Smooth muscle cell (in vitro differentiated cells): ENCODE measurements at regions not wholly inside any gene's neighbourhood (a gene's known extent, or its start where the extent isn't known, plus 50 kb on each side); places are given as distances from the start of the nearest gene placed in this dataset.

Experiments used
- DNase-seq: peaks from one replicate; lab custom pipeline; 2025; ENCODE audit not compliant: unreplicated experiment; lab: John Stamatoyannopoulos, UW
- H2AFZ ChIP-seq: fragments of 200-600 bp; sonication (generic); 2 replicates; pipeline ENCODE4 v1.6.0; 2016; ENCODE audit warnings: antibody characterized with exemption, low read depth, mild to moderate bottlenecking
- H3F3A ChIP-seq: fragments of 200-600 bp; sonication (generic); 2 replicates; pipeline ENCODE4 v1.6.0; 2017; ENCODE audit warnings: antibody characterized with exemption, low read depth
- H3K27ac ChIP-seq: fragments of 200-600 bp; sonication (generic); 2 replicates; pipeline ENCODE4 v1.5.1; 2016; ENCODE audit warnings: low read depth, mild to moderate bottlenecking
- H3K27me3 ChIP-seq: fragments of 200-600 bp; sonication (generic); 2 replicates; pipeline ENCODE4 v1.6.1; 2016; ENCODE audit warnings: low read depth, mild to moderate bottlenecking
- H3K36me3 ChIP-seq: fragments of 200-600 bp; sonication (generic); 2 replicates; pipeline ENCODE4 v1.5.1; 2016; ENCODE audit warnings: low read depth
- H3K4me1 ChIP-seq: fragments of 200-600 bp; sonication (generic); 2 replicates; pipeline ENCODE4 v1.5.1; 2016; ENCODE audit warnings: low read depth
- H3K4me2 ChIP-seq: fragments of 200-600 bp; sonication (generic); 2 replicates; pipeline ENCODE4 v1.6.0; 2016; ENCODE audit warnings: mild to moderate bottlenecking
- H3K4me3 ChIP-seq: fragments of 200-600 bp; sonication (generic); 2 replicates; pipeline ENCODE4 v1.5.1; 2016; ENCODE audit warnings: mild to moderate bottlenecking
- H3K79me2 ChIP-seq: fragments of 200-600 bp; sonication (generic); 2 replicates; pipeline ENCODE4 v1.6.0; 2016; ENCODE audit warnings: low read depth, mild to moderate bottlenecking
- H3K9ac ChIP-seq: fragments of 200-600 bp; sonication (generic); 2 replicates; pipeline ENCODE4 v1.6.0; 2016; ENCODE audit warnings: low read depth
- H3K9me3 ChIP-seq: fragments of 200-600 bp; sonication (generic); replicated peaks from 2 replicates; pipeline ENCODE4 v1.5.1; 2016; ENCODE audit warnings: low read depth
- H4K20me1 ChIP-seq: fragments of 200-600 bp; sonication (generic); 2 replicates; pipeline ENCODE4 v1.6.0; 2016; ENCODE audit warnings: low read depth
- WGBS: methylation state at CpG from one replicate; pipeline ENCODE4 v1.1.7; 2016; ENCODE audit warnings: low lambda C conversion rate; 5-methylcytosine and 5-hydroxymethylcytosine counted together
- TF ChIP-seq, protein P1 (sequence below): fragments of 200-600 bp; sonication (generic); IDR thresholded peaks from 2 replicates; pipeline ENCODE4 v1.5.1; 2017; ENCODE audit warnings: borderline replicate concordance, mild to moderate bottlenecking, antibody characterized with exemption; ENCODE audit not compliant: insufficient read depth, poor library complexity, severe bottlenecking

DNA sequence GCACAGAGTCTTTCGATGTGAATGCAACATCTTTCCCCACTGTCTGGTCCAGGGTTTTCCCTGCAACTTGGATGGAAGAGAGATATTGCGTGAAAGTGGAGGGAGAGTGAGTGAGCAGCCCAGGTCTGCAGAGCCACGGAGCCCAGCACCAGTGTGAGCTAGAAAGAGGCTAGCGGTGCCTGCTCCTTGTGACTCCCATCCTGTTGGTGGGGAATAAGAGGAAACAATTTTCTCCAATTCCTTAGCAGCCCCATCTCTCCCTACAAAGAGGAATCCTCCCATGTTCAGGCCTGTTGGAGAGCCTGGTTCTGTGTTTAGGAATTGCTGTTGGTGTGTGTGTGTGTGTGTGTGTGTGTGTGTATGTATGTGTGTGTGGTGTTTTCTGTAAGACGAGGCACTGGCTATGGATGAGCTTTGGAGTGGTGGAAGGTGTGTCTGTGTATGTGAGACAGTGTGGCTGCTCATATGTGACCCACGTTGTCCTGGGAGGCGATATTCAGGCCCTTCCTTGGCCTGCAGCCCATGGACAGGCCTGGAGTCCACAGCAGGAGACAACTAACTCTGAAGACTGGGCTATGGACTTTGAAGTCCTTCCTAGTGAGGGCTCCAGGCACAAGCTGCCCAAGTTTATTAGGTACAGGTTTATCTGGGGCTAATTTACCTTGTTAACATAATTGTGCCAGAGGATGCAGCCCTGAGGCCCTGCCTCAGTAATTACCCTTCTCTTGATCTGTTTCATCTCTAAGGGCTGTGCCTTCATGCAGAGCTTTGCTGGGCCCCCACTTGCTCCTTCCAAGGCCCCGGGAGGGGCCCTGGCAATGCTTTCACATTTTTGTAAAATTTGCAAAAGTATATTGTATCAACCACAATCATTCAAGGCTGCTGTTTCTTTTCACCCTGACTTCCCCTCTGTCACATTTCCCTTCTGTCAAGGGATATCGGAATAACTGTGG lies 88.6 kb upstream of the HAAO start:
- H3K9me3 ChIP-seq: no peaks in the 10 kb centered on the region
- WGBS: 82% methylated on average over 9 of the region's 9 CpGs
- TF ChIP-seq, protein P1, sequence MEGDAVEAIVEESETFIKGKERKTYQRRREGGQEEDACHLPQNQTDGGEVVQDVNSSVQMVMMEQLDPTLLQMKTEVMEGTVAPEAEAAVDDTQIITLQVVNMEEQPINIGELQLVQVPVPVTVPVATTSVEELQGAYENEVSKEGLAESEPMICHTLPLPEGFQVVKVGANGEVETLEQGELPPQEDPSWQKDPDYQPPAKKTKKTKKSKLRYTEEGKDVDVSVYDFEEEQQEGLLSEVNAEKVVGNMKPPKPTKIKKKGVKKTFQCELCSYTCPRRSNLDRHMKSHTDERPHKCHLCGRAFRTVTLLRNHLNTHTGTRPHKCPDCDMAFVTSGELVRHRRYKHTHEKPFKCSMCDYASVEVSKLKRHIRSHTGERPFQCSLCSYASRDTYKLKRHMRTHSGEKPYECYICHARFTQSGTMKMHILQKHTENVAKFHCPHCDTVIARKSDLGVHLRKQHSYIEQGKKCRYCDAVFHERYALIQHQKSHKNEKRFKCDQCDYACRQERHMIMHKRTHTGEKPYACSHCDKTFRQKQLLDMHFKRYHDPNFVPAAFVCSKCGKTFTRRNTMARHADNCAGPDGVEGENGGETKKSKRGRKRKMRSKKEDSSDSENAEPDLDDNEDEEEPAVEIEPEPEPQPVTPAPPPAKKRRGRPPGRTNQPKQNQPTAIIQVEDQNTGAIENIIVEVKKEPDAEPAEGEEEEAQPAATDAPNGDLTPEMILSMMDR: no peak
- no peak for DNase-seq
- no peak overlapping the region for H3K27ac ChIP-seq
- no peaks in the 10 kb centered on the region for H3K36me3 ChIP-seq
- H3K27me3 ChIP-seq: no peaks in the 10 kb centered on the region
- no peak overlapping the region for H3K4me3 ChIP-seq
- no peak overlapping the region for H3K9ac ChIP-seq
- H3F3A ChIP-seq: no peaks in the 10 kb centered on the region
- no peaks in the 10 kb centered on the region for H3K79me2 ChIP-seq
- H3K4me1 ChIP-seq: no peaks in the 10 kb centered on the region
- no peak overlapping the region for H2AFZ ChIP-seq
- H3K4me2 ChIP-seq: no peak overlapping the region
- no peaks in the 10 kb centered on the region for H4K20me1 ChIP-seq

DNA sequence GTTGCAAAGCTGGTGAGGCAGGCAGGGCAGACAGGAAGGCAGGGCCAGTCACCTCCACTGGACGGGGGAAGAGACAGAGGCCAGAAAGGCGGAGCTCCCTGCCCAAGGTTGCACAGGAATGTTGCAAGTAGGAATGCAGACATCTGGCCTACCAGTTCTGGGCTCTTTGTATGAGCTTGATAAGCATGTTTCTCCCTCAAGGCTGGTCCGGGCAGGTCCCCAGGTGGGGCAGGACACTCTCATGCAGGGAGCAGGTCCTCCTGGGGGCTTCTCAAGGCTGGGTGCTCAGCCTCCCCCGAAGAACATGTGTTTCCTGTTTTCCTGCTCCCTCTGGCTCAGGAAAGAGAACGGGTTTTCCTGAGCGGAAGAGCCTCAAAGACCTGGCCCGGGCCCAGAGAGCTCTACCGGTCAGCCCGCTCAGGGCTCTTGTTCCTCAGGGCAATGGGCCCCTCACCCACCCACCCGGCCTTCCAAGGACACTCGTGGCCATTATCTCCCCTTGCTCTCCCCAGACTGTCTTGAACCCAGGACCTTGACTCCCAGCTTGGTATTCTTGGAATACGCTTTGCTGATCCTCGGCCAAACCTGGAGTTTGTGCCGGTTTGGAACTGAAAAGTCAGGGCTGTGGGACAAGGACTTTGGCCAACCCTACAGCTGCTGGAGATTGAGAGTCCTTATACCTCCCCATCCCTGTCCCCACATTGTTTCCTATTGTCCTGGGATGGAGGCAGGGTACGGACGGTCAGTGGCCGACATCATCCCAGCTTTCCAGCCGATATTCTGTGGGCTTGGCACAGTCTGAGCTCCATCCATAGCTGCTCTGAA lies 87.7 kb upstream of the HAAO start:
- Histone ChIP-seq H3K4me2 (no peak overlapping the region), H3K9me3 (no peaks in the 10 kb centered on the region), H3K9ac (no peak overlapping the region), H3K79me2 (no peaks in the 10 kb centered on the region), H3F3A (no peaks in the 10 kb centered on the region), H3K27ac (no peak overlapping the region), H4K20me1 (no peaks in the 10 kb centered on the region), H3K27me3 (no peaks in the 10 kb centered on the region), H3K4me1 (no peaks in the 10 kb centered on the region), H3K36me3 (no peaks in the 10 kb centered on the region), H2AFZ (no peak overlapping the region), H3K4me3 (no peak overlapping the region)
- no peak for DNase-seq
- TF ChIP-seq, protein P1: no peak
- WGBS: 81% methylated on average over 18 of the region's 18 CpGs

DNA sequence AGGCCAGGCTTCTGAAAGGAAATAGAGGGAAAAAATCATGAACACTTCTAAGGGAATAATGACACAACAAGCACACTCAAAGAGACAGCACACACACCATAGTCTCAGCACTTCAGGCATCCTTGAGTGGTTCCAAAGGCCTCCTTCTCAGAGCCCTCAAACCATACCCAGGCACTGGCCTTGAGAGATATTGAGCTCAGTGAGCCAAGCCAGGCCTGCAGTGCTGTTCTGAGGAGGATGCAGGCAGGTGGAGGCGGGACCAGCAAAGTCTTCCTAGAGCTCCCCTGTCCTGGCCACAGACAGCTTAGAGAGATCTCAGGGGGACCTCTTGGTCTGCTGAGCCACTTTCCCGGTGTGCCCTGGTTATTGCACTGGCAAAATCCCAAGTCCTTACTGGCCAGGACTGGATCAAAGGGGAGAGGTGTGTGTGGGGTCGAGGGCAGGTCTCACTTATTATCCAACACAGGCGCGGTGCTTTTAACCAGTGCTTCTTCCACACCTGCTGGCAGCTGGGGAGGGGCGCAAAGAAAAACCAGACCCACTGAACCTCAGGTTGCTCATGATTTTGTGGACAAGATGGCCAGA lies 86.8 kb upstream of the HAAO start:
- Histone ChIP-seq H3K27ac (no peak overlapping the region), H3K9ac (no peak overlapping the region), H3K4me1 (no peaks in the 10 kb centered on the region), H3K4me2 (no peak overlapping the region), H3K79me2 (no peaks in the 10 kb centered on the region), H2AFZ (no peak overlapping the region), H3K9me3 (no peaks in the 10 kb centered on the region), H4K20me1 (no peaks in the 10 kb centered on the region), H3K36me3 (no peaks in the 10 kb centered on the region), H3K4me3 (no peak overlapping the region), H3F3A (no peaks in the 10 kb centered on the region), H3K27me3 (no peaks in the 10 kb centered on the region)
- TF ChIP-seq, protein P1: no peak
- WGBS: 90% methylated on average over 6 of the region's 6 CpGs
- DNase-seq: no peak
